ENCODE measurements at regions not wholly inside any gene's neighbourhood (a gene's known extent, or its start where the extent isn't known, plus 50 kb on each side); places are given as distances from the start of the nearest gene placed in this dataset.

DNA sequence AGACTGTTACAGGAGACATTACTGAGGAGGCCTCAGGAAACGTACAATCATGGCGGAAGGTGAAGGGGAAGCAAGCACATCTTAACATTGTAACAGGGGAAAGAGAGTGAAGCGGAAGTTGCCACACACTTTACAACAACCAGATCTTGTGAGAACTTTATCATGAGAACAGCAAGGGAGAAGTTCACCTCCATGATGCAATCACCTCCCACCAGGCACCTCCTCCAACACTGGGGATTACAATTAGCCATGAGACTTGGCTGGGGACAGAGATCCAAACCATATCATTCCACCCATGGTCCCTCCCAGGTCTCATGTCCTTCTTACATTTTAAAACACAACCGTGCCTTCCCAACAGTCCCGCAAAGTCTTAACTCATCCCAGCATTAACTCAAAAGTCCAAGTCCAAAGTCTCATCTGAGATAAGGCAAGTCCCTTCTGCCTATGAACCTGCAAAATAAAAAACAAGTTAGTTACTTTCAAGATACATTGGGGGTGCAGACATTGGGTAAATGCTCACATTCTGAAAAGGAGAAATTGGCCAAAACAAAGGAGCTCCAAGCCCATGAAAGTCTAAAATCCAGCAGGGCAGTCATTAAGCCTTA lies 138.3 kb downstream of the TMEM161B start:
- Histone ChIP-seq H3K27ac (no peak overlapping the region), H3K4me3 (no peak overlapping the region)
- TF ChIP-seq, protein P1, sequence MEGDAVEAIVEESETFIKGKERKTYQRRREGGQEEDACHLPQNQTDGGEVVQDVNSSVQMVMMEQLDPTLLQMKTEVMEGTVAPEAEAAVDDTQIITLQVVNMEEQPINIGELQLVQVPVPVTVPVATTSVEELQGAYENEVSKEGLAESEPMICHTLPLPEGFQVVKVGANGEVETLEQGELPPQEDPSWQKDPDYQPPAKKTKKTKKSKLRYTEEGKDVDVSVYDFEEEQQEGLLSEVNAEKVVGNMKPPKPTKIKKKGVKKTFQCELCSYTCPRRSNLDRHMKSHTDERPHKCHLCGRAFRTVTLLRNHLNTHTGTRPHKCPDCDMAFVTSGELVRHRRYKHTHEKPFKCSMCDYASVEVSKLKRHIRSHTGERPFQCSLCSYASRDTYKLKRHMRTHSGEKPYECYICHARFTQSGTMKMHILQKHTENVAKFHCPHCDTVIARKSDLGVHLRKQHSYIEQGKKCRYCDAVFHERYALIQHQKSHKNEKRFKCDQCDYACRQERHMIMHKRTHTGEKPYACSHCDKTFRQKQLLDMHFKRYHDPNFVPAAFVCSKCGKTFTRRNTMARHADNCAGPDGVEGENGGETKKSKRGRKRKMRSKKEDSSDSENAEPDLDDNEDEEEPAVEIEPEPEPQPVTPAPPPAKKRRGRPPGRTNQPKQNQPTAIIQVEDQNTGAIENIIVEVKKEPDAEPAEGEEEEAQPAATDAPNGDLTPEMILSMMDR (IDR thresholded peaks at IDR 0.05) = no peak
- DNase-seq (ENCODE audit: low spot score) = no peak

DNA sequence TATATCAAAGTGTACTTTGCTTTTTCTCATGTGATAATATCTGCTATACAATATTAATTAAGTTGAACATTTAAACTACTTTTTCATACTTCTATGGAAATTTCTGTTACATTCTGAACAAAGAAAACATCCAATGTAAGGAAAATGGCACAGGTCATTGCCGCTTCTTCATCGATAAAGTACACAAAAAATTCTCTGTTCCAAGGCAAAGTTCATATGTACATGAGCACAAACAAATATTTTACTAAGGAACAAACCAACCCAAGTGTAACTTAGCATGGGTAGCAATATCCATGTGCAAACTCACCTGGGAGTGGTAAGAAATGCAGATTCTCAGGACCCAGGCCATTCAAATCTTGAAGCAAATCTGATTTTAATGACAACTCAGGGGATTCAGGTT lies 139.8 kb downstream of the TMEM161B start:
- Histone ChIP-seq H3K4me3 (no peak overlapping the region), H3K27ac (no peak overlapping the region)
- TF ChIP-seq, protein P1 (IDR thresholded peaks at IDR 0.05) = no peak
- no peak for DNase-seq (ENCODE audit: low spot score)

DNA sequence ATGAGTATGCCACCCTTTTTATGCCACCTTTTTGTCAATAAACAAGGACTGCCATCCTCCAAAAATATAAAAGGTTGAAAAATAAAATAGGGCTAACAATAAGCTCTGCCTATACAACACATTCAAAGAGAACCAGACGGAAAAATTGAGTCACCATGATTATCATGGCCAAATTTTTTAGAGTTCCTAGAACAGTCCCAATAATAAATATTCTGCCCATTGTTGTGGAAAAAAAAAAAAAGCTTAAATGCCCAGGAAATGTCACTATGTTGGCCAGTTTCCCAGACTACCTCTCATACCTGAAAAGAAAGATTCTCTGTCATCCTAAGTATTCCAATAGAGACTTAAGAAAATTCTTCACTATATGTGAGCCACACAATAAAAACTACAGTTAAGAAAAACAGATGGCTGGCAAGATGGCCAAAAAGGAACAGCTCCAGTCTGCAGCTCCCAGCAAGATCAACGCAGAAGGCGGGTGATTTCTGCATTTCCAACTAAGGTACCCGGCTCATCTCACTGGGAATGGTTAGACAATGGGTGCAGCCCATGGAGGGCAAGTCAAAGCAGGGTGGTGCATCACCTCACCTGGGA lies 149.0 kb downstream of the TMEM161B start:
- H3K4me3 ChIP-seq = no peak overlapping the region
- H3K27ac ChIP-seq = no peak overlapping the region
- TF ChIP-seq, protein P1 (IDR thresholded peaks at IDR 0.05) = no peak
- DNase-seq (ENCODE audit: low spot score) = no peak

DNA sequence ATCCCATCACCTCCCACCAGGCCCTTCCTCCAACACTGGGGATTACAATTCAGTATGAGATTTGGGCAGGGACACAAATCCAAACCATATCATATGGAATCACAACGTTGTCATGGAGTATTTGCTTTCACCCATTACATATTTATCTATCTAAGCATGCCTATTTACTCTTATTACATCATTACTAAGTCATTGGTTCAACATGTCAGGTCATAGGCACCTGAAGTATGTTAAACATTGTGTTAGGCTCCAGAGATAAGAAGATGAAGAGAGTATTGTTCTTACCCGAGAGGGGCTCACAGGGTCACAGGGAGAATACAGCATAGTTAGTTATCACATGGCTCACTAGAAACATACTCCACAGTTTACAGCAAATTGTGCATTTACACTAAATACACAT lies 150.5 kb downstream of the TMEM161B start:
- TF ChIP-seq, protein P1 (IDR thresholded peaks at IDR 0.05) = no peak
- no peak overlapping the region for H3K27ac ChIP-seq

DNA sequence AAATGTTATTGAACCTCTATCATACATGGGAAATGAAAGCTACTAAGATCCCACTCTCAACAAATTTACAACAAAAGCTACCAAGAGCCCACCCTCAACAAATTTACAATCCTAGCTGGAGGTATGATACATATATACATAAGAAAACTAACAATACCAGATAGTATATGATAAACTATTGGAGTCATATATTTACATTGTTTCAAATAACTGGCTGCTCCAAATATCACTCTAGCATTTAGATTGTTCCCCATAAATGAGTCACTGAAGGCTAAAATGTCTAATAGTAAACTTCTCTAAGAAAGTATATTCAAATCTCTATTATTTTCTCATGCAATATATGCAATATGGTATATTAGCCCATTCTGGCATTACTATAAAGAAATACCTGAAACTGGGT lies 151.1 kb downstream of the TMEM161B start:
- DNase-seq (ENCODE audit: low spot score) = no peak
- TF ChIP-seq, protein P1 (IDR thresholded peaks at IDR 0.05) = no peak
- no peak overlapping the region for H3K27ac ChIP-seq
- H3K4me3 ChIP-seq = no peak overlapping the region

More for the DNA sequence above, 150.5 kb downstream of the TMEM161B start:
- no peak for DNase-seq (ENCODE audit: low spot score)
- no peak overlapping the region for H3K4me3 ChIP-seq

DNA sequence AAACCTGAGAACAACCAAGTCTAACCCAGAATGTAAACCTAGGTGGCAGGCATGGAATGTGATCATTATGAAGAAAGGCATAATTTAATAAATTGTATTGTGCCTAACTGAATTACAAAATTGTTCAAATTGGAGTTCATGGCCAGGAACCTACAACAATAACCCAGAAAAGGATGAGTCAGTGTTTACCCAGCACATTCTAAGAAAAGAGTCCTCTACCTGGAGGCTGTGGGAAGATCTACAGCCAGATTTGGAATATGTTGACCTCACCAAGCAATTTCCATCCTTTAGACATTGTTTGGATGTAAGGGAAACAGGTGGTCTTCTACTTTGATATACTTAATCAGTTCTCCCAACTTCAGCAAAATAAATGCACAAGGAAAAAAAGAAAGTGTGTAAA lies 152.2 kb downstream of the TMEM161B start:
- Histone ChIP-seq H3K4me3 (no peak overlapping the region), H3K27ac (no peak overlapping the region)
- no peak for DNase-seq (ENCODE audit: low spot score)
- TF ChIP-seq, protein P1 (IDR thresholded peaks at IDR 0.05) = no peak

DNA sequence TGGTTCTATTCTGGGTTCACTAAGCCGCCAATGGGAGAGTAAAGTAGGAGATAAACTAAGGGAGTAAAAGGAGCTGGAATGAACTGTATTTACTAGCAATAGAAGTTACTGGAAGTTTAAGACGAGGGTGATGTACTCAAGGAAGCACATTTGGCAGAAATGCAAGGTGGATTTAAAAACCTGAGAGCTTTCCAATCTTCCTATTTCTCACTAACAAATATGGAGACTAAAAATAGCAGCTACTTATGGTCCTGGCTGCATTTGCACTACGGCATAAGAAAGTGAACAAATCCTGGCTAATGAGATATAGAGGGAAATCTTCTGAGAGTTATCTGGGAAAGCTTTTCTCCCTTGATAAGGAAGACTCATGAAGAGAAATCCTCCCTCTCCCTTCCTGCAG lies 153.4 kb downstream of the TMEM161B start:
- no peak overlapping the region for H3K4me3 ChIP-seq
- DNase-seq (ENCODE audit: low spot score) = no peak
- no peak overlapping the region for H3K27ac ChIP-seq
- TF ChIP-seq, protein P1 (IDR thresholded peaks at IDR 0.05) = no peak
